H1 (cell line): ENCODE measurements at regions not wholly inside any gene's neighbourhood (a gene's known extent, or its start where the extent isn't known, plus 50 kb on each side); places are given as distances from the start of the nearest gene placed in this dataset.

Source experiments
- GTF2F1 ChIP-seq: IDR thresholded peaks from 2 replicates; pipeline ENCODE4 v1.6.1; 2012; ENCODE audit warnings: low read depth, low read length, improper control_type of control experiment, borderline replicate concordance
- HDAC2 ChIP-seq, 2 experiments: fragments of 300-600 bp in 1 of 2; sonication (generic) in 1 of 2; IDR thresholded peaks; 2 replicates each; pipeline ENCODE4 v1.6.1; 2011 to 2012; ENCODE audit warnings: low read depth in 2 of 2, low read length in 2 of 2, mild to moderate bottlenecking in 2 of 2, moderate library complexity in 2 of 2, borderline replicate concordance in 1 of 2, inconsistent platforms in 1 of 2
- RAD21 ChIP-seq, 2 experiments: IDR thresholded peaks in 1 of 2; conservative IDR thresholded peaks in 1 of 2; 2 replicates each; pipeline ENCODE4 v1.6.1; 2011; ENCODE audit warnings: low read depth in 2 of 2, low read length in 2 of 2, improper control_type of control experiment in 1 of 2, inconsistent platforms in 1 of 2, mild to moderate bottlenecking in 1 of 2, moderate library complexity in 1 of 2
- TAF1 ChIP-seq: IDR thresholded peaks from 2 replicates; pipeline ENCODE4 v1.6.1; 2011; ENCODE audit warnings: mild to moderate bottlenecking, low read depth, low read length
- YY1 ChIP-seq: IDR thresholded peaks from 2 replicates; pipeline ENCODE4 v1.6.1; 2011; ENCODE audit warnings: low read depth, mild to moderate bottlenecking, low read length
- ZNF274 ChIP-seq: IDR thresholded peaks from 2 replicates; pipeline ENCODE4 v1.7.0; 2012; ENCODE audit warnings: low read length, borderline replicate concordance; ENCODE audit errors: extremely low read depth
- TF ChIP-seq, protein P1 (sequence below), 3 experiments: IDR thresholded peaks; 1 replicate in 2 of 3; 2 replicates in 1 of 3; pipeline versions ENCODE4 v1.5.1 to v1.6.1; 2011; ENCODE audit warnings: low read length in 3 of 3, mild to moderate bottlenecking in 3 of 3, inconsistent platforms in 2 of 3, low read depth in 1 of 3, moderate library complexity in 1 of 3; ENCODE audit not compliant: insufficient read depth in 1 of 3; ENCODE audit errors: control extremely low read depth in 1 of 3

DNA sequence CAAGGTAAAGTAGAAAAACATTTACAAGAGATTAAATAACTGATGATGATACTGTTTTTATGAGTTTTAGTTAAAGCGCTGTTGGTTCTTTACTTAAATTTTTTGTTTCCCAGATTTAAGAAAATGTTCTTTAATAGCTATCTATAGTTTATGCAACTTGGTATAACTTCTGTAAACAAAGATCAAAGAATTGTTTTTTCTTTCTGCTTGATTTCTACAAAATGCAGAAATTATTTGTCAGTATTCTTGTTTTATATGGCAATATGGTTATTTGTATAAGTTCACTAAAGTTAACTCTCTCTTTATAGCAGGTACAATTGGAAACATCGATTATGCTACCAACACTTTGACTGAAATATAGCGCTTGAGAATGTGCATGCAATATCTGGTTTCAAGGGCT lies 2465.1 kb upstream of the PCDH20 start:
- TF ChIP-seq TAF1 (no peak), YY1 (no peak), GTF2F1 (no peak), ZNF274 (no peak), HDAC2 (IDR thresholded peaks at IDR 0.05; ENCODE audit: borderline replicate concordance in 1 of 2, low read depth in 2 of 2, low read length in 2 of 2) (no peak), RAD21 (IDR thresholded peaks at IDR 0.05 in 1 of 2, conservative IDR thresholded peaks at IDR 0.05 in 1 of 2; ENCODE audit: low read depth in 2 of 2, low read length in 2 of 2) (no peak)
- TF ChIP-seq, protein P1, sequence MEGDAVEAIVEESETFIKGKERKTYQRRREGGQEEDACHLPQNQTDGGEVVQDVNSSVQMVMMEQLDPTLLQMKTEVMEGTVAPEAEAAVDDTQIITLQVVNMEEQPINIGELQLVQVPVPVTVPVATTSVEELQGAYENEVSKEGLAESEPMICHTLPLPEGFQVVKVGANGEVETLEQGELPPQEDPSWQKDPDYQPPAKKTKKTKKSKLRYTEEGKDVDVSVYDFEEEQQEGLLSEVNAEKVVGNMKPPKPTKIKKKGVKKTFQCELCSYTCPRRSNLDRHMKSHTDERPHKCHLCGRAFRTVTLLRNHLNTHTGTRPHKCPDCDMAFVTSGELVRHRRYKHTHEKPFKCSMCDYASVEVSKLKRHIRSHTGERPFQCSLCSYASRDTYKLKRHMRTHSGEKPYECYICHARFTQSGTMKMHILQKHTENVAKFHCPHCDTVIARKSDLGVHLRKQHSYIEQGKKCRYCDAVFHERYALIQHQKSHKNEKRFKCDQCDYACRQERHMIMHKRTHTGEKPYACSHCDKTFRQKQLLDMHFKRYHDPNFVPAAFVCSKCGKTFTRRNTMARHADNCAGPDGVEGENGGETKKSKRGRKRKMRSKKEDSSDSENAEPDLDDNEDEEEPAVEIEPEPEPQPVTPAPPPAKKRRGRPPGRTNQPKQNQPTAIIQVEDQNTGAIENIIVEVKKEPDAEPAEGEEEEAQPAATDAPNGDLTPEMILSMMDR (IDR thresholded peaks at IDR 0.05; ENCODE audit: control extremely low read depth in 1 of 3, insufficient read depth in 1 of 3, low read depth in 1 of 3, low read length in 3 of 3) = no peak
